HG03045 (cell line): ENCODE measurements at regions not wholly inside any gene's neighbourhood (a gene's known extent, or its start where the extent isn't known, plus 50 kb on each side); places are given as distances from the start of the nearest gene placed in this dataset.

Experiments
- ATAC-seq: cut with Tn5 transposase; IDR thresholded peaks from one replicate; pipeline ENCODE4 v1.9.1; 2021; ENCODE audit warnings: mild to moderate bottlenecking, moderate library complexity; ENCODE audit not compliant: unreplicated experiment

GRCh38 chr3:59451800-59452746, 402.2 kb upstream of the CFAP20DC start:
- ATAC-seq = no peak

- peak; percentile 97 for ATAC-seq
Observed at GRCh38 chr3:59450946-59451763, 401.3 kb upstream of the CFAP20DC start.

DNA sequence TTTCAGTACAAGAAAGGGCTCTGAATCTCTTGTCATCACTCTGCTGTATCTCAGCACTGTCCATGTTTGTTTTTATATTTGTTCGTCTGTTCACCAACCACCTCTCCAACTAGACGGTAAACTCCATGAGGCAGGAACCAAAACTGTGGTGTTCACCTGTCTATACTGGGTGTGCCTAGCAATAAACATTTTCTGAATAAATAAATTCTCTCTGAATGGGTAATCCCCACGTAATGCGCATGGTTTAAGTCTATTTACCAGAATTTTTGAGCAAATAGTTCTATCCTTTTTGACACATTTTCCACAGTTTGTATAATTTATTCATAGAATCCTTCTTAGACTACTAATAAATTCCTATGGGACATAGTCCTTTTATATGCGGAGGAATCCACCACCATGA, 400.6 kb upstream of the CFAP20DC start:
- no peak for ATAC-seq

DNA sequence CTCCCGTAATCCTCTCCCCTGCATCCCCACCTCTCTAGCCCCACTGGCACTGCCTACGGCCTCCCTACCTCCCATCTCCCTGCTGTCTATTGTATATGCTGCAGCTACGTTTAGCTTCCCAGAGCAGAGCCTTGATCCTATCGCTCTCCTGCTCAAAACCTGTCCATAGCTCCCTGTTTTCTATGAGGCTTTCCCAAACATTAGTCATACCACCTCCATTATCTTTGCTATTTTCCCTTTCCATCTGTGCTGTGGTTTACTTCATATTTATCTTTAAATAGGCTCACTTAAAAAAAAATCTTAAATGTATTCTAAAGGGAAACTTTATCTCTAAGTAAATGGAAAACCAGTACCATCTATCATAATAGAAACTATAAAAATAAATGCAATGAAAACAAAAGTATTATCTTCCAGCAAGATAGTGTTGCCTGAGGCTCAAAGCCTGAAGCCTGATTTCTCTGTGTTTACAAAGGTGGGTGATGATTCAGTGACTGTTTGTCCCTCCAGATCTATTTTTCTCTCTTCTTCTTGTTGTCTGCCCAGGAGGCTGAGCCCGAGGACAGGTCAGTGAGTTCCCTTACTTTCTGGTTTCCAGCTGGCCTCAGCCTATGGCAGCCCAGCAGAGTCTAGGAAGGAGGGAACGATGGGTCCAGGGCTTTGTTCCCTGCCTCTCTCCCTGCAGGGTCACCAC, 397.1 kb upstream of the CFAP20DC start:
- no peak for ATAC-seq

DNA sequence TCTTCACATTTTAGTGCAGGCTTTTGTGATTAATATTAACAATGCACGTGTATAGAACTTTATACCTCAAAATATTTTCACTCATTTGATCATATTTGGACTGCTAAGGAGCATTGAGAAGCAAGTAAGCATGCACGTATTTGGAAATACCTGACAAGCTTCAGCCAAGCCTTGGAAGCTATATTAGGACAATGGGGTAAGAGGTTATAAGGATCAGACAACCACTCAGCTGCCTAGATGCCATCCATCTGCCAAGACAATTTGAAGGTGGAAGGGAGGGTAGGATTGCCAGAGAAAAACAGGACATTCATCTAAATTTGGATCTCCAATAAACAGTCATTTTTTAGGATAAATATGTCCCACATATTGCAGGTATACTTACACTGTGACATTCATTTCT, 394.9 kb upstream of the CFAP20DC start:
- no peak for ATAC-seq

DNA sequence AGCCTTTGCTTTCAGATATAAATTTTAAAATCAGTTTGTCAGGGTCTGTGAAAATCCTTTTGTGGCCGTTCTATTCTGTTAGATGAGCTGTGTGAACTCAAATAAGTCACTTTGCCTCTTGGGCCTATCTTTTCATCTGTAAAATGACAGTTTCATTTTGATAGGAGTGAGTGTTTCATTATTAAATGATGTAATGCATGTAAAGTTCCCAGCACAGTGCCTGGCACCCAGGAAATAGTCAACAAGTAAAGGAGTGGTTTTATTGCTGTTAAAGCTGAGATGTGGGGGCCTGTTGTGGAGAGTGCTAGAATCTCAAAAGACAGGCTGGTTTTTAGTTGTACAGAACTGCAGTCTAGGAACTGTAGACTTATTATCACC, 394.5 kb upstream of the CFAP20DC start:
- ATAC-seq = no peak

- no peak for ATAC-seq
Observed at GRCh38 chr3:59443618-59444293, 393.9 kb upstream of the CFAP20DC start.

- no peak for ATAC-seq
Observed at GRCh38 chr3:59442046-59442445, 392.2 kb upstream of the CFAP20DC start.

- no peak for ATAC-seq
Observed at GRCh38 chr3:59440285-59441028, 390.6 kb upstream of the CFAP20DC start.

- ATAC-seq = no peak
Observed at GRCh38 chr3:59438492-59438891, 388.7 kb upstream of the CFAP20DC start.

DNA sequence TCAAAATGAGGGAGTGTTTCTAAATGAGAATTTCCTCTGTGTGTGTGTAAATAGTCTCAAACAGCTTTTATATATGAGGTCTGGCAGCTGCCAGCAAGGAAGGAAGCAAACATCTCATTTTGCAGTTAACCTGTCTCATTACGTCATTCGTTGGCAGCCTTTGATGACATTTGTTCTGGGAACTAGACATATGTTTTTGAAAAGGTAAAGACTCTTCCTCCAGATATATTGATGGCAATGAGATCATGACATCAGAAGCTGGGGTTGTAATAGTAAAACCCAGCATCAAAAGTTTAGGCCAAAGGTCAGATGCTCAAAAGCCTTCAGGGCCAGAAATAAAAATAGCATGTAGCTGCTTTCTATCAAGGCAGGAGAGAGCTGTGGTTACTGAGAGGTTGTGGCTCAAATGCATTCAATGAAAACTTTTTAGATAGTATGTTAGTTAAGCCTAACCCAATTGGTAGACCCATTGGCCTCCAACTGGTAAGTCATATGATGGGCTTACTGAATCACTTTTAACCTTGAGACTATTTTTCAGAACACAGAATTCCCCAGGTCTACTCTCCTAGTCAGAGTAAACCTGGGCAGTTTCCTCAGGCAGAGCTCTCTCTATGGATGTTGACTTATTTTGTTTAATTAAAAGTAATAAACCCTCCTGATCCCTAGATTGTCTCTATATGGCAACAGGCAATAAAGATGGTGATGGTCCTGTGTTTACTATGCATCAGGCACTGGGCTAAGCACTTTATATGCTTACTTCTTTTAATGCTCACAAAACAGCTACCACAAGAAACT, 386.5 kb upstream of the CFAP20DC start:
- no peak for ATAC-seq

DNA sequence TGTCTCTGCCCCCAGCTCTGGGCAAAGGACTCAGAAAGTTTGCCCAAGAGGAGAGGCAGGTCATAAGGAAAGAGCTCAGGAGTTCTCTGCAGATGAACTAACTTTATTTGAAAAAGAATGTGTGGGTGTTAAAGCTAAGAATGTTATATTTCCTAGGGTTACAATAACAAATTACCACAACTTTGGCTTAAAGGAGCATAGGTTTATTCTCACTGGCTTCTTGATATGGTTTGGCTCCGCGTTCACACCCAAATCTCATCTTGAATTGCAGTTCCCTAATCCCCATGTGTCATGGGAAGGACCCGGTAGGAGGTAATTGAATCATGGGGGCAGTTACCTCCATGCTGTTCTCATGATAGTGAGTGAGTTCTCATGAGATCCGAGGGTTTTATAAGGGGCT, 383.7 kb upstream of the CFAP20DC start:
- ATAC-seq = no peak

- no peak for ATAC-seq
Observed at GRCh38 chr3:59432665-59433064, 382.8 kb upstream of the CFAP20DC start.

GRCh38 chr3:59430341-59430740, 380.5 kb upstream of the CFAP20DC start:
- no peak for ATAC-seq

DNA sequence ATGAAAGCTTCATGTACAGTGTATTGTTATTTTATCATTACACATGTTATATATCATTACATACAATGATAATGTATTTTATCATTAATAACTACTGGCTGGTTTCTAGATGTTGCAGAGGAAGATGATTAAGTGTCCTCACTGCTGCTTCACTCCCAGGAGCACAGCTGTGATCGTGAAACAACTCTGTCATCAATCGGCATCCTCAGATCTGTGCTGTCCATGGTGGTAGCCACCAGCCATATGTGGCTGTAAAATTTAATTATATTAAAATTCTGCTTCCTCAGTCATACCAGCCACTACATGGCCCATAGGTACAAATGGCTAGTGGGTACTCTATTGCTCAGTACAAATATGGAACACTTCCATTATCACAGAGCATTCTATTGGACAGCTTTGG, 379.4 kb upstream of the CFAP20DC start:
- ATAC-seq = no peak

DNA sequence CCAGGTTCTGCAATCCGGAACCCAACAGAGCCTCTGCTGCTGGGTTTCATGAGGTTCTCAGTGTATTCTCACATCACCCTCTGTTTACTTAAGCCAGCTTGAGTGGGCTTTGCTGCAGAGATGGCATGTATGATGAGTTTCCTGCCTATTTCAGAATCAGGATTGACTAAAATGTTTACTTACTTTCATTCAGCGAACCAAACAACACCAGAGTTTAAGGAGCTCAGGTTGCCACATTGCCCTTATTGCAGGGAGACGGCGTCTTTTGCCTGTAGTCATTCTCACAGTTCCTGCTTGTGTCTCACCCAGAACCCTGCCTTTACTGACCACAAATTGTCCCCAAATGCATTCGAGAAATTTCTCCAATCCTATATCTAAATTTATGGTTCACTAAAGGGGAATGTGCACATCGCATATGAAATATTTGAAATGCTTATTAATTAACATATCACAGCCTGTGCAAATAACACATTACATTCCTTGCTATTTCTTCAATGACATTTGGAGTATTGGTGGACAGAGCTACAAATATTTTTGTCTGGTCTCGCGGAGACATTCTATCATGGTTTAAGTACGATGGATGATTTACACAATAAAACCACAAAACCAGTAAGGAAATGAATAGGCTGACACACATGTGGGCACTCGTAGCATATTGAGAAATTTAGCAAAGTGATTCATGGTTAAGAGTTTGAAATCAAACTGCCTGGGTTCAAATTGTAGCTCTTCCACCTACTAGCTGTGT, 377.2 kb upstream of the CFAP20DC start:
- no peak for ATAC-seq

DNA sequence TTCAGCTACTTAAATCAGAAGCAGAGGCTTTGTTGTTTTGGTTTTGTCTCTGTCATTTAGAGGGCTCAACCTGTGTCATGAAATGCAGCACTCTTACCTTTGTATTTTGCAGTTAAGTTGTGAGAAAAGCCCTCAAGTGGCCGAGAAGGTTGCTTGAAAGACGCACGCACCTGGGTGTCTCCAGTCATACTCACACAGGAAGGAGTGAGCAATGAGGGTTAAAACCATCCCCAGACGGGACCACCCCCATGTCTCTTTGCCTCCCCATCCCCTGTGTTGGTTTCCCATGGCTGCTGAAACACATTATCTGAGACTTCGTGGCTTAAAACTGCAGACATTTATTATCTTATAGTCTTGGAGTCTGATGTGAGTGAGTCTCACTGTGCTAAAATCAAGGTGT, 376.1 kb upstream of the CFAP20DC start:
- no peak for ATAC-seq

- ATAC-seq = no peak
Observed at GRCh38 chr3:59425371-59425770, 375.5 kb upstream of the CFAP20DC start.
